Right atrium auricular region (tissue), 2 donors: ENCODE measurements at regions not wholly inside any gene's neighbourhood (a gene's known extent, or its start where the extent isn't known, plus 50 kb on each side); places are given as distances from the start of the nearest gene placed in this dataset.

ENCODE experiments used
- DNase-seq: peaks from one replicate; pipeline ENCODE4 v3.0.0-alpha.2; 2019; ENCODE audit warnings: low spot score
- H3K27ac ChIP-seq, 2 donors: fragments of 200-600 bp; sonication (generic); 1 replicate in 1 of 2; 2 replicates in 1 of 2; pipeline ENCODE4 v1.5.1; 2016 to 2019
- H3K27me3 ChIP-seq, 2 donors: fragments of 200-600 bp; sonication (generic); one replicate each; pipeline versions ENCODE4 v1.5.1 to v1.6.0; 2017 to 2019
- H3K36me3 ChIP-seq: fragments of 200-600 bp; sonication (generic); one replicate; pipeline ENCODE4 v1.5.1; 2016
- H3K4me1 ChIP-seq, 2 donors: fragments of 200-600 bp; sonication (generic); one replicate each; pipeline versions ENCODE4 v1.5.1 to v1.6.0; 2017 to 2019
- H3K4me3 ChIP-seq, 2 donors: fragments of 200-600 bp; sonication (generic); 1 replicate in 1 of 2; 2 replicates in 1 of 2; pipeline ENCODE4 v1.5.1; 2017 to 2019; ENCODE audit warnings: mild to moderate bottlenecking in 1 of 2, moderate library complexity in 1 of 2
- H3K9me3 ChIP-seq, 2 donors: fragments of 200-600 bp; sonication (generic); one replicate each; pipeline ENCODE4 v1.5.1; 2019
- microRNA counts, 2 donors: library from miRNA; unstranded; fragments of <30 nt; microRNA quantifications; one replicate each; lab custom pipeline; 2016 to 2017
- microRNA-seq, 2 donors: library from miRNA; unstranded; fragments of <30 nt; microRNA quantifications; one replicate each; pipeline ENCODE4, GENCODE V29; 2016 to 2017; ENCODE audit warnings: borderline number of aligned reads in 2 of 2, borderline replicate concordance in 1 of 2
- TF ChIP-seq, protein P1 (sequence below), 2 donors: fragments of 200-600 bp; sonication (generic); IDR thresholded peaks; one replicate each; pipeline ENCODE4 v1.5.1; 2019; ENCODE audit warnings: antibody characterized with exemption in 2 of 2

DNA sequence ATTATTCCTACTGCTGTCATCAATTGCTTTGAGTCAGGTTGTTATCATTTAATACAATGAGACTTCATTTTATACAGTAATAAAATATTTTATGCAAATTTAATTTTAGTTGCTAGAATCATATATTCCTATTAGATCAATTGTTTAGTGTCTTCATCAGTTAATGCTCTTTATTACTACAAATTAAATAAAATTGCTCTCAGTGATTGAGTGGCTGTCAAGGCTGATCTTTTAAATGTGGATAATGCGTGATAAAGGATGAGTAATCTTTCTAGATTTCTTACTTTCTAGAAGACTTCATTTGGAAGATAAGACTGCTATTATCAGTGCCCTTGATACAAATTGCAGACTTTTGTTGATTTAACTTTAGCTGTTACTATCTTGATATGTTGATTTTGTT lies 59.6 kb upstream of the CDH2 start:
- H3K27me3 ChIP-seq: no peaks in the 10 kb centered on the region
- H3K9me3 ChIP-seq: no peaks in the 10 kb centered on the region
- TF ChIP-seq, protein P1, sequence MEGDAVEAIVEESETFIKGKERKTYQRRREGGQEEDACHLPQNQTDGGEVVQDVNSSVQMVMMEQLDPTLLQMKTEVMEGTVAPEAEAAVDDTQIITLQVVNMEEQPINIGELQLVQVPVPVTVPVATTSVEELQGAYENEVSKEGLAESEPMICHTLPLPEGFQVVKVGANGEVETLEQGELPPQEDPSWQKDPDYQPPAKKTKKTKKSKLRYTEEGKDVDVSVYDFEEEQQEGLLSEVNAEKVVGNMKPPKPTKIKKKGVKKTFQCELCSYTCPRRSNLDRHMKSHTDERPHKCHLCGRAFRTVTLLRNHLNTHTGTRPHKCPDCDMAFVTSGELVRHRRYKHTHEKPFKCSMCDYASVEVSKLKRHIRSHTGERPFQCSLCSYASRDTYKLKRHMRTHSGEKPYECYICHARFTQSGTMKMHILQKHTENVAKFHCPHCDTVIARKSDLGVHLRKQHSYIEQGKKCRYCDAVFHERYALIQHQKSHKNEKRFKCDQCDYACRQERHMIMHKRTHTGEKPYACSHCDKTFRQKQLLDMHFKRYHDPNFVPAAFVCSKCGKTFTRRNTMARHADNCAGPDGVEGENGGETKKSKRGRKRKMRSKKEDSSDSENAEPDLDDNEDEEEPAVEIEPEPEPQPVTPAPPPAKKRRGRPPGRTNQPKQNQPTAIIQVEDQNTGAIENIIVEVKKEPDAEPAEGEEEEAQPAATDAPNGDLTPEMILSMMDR (IDR thresholded peaks at IDR 0.05): no peak
- DNase-seq: no peak
- H3K4me3 ChIP-seq: no peak overlapping the region
- H3K4me1 ChIP-seq: no peaks in the 10 kb centered on the region
- H3K27ac ChIP-seq: no peak overlapping the region
- H3K36me3 ChIP-seq: no peaks in the 10 kb centered on the region

MicroRNAs in the stretch of these regions (microRNA counts, 767-probe panel; counts per million panel counts)
- microRNA hsa-miR-302f (lab: Ali Mortazavi, UCI): 0 to 1,767 counts per million in 2 donors

Small RNA genes in the stretch of these regions (microRNA-seq; reads per million reads assigned to microRNA genes)
- 0 reads per million in 2 donors for gene MIR302F
